ENCODE measurements at regions not wholly inside any gene's neighbourhood (a gene's known extent, or its start where the extent isn't known, plus 50 kb on each side); places are given as distances from the start of the nearest gene placed in this dataset.

GRCh38 chr11:10380921-10381320 is 74.1 kb upstream of the AMPD3 start:
- Histone ChIP-seq H3K79me2 (ENCODE audit: low read length) (no peaks in the 10 kb centered on the region), H3K9ac (ENCODE audit: low read length) (no peak overlapping the region), H3K27ac (ENCODE audit: low read length) (no peak overlapping the region), H3K4me2 (ENCODE audit: low read length) (no peak overlapping the region), H3K9me3 (ENCODE audit: insufficient read depth, low read length) (no peaks in the 10 kb centered on the region), H4K20me1 (ENCODE audit: insufficient read depth, low read length) (peaks cover 3% of the 10 kb centered on the region; the same call in 1 of the 2 replicates), H2AFZ (ENCODE audit: low read depth, low read length) (no peak overlapping the region), H3K27me3 (ENCODE audit: low read depth, low read length) (peaks cover 20% of the 10 kb centered on the region), H3K4me3 (ENCODE audit: low read length) (no peak overlapping the region), H3K4me1 (ENCODE audit: low read length) (peaks cover 12% of the 10 kb centered on the region), H3K36me3 (replicated peaks; ENCODE audit: low read depth, low read length) (no peaks in the 10 kb centered on the region)
- TF ChIP-seq CTCF (IDR thresholded peaks at IDR 0.05; ENCODE audit: low read depth, low read length) = no peak
- no peak for TF ChIP-seq EZH2phosphoT487 (IDR thresholded peaks at IDR 0.05; ENCODE audit: low read depth)

GRCh38 chr11:10381736-10382135 is 73.3 kb upstream of the AMPD3 start:
- Histone ChIP-seq H2AFZ (ENCODE audit: low read depth, low read length) (no peak overlapping the region), H3K9ac (ENCODE audit: low read length) (no peak overlapping the region), H3K36me3 (replicated peaks; ENCODE audit: low read depth, low read length) (no peaks in the 10 kb centered on the region), H3K79me2 (ENCODE audit: low read length) (no peaks in the 10 kb centered on the region), H4K20me1 (ENCODE audit: insufficient read depth, low read length) (peaks cover 3% of the 10 kb centered on the region; the same call in 1 of the 2 replicates), H3K4me3 (ENCODE audit: low read length) (no peak overlapping the region), H3K27ac (ENCODE audit: low read length) (no peak overlapping the region), H3K4me2 (ENCODE audit: low read length) (no peak overlapping the region), H3K9me3 (ENCODE audit: insufficient read depth, low read length) (no peaks in the 10 kb centered on the region), H3K27me3 (ENCODE audit: low read depth, low read length) (peaks cover 24% of the 10 kb centered on the region), H3K4me1 (ENCODE audit: low read length) (peaks cover 9% of the 10 kb centered on the region)
- no peak for TF ChIP-seq CTCF (IDR thresholded peaks at IDR 0.05; ENCODE audit: low read depth, low read length)
- TF ChIP-seq EZH2phosphoT487 (IDR thresholded peaks at IDR 0.05; ENCODE audit: low read depth) = no peak

GRCh38 chr11:10382518-10382917 is 72.5 kb upstream of the AMPD3 start:
- H3K9ac ChIP-seq (ENCODE audit: low read length) = no peak overlapping the region
- no peak for TF ChIP-seq CTCF (IDR thresholded peaks at IDR 0.05; ENCODE audit: low read depth, low read length)
- TF ChIP-seq EZH2phosphoT487 (IDR thresholded peaks at IDR 0.05; ENCODE audit: low read depth) = no peak
- H3K79me2 ChIP-seq (ENCODE audit: low read length) = no peaks in the 10 kb centered on the region
- H3K4me1 ChIP-seq (ENCODE audit: low read length) = peaks cover 1% of the 10 kb centered on the region; the same call in 1 of the 2 replicates
- H3K36me3 ChIP-seq (replicated peaks; ENCODE audit: low read depth, low read length) = no peaks in the 10 kb centered on the region
- H2AFZ ChIP-seq (ENCODE audit: low read depth, low read length) = no peak overlapping the region
- H3K4me2 ChIP-seq (ENCODE audit: low read length) = no peak overlapping the region
- peaks cover 29% of the 10 kb centered on the region for H3K27me3 ChIP-seq (ENCODE audit: low read depth, low read length)
- no peak overlapping the region for H3K4me3 ChIP-seq (ENCODE audit: low read length)
- no peaks in the 10 kb centered on the region for H3K9me3 ChIP-seq (ENCODE audit: insufficient read depth, low read length)
- no peak overlapping the region for H3K27ac ChIP-seq (ENCODE audit: low read length)
- H4K20me1 ChIP-seq (ENCODE audit: insufficient read depth, low read length) = peaks cover 3% of the 10 kb centered on the region; the same call in 1 of the 2 replicates

GRCh38 chr11:10385696-10386095 is 69.4 kb upstream of the AMPD3 start:
- no peaks in the 10 kb centered on the region for H3K79me2 ChIP-seq (ENCODE audit: low read length)
- H3K9ac ChIP-seq (ENCODE audit: low read length) = no peak overlapping the region
- H3K36me3 ChIP-seq (replicated peaks; ENCODE audit: low read depth, low read length) = no peaks in the 10 kb centered on the region
- H3K9me3 ChIP-seq (ENCODE audit: insufficient read depth, low read length) = no peaks in the 10 kb centered on the region
- H4K20me1 ChIP-seq (ENCODE audit: insufficient read depth, low read length) = no peaks in the 10 kb centered on the region
- no peak overlapping the region for H3K27ac ChIP-seq (ENCODE audit: low read length)
- no peak overlapping the region for H2AFZ ChIP-seq (ENCODE audit: low read depth, low read length)
- H3K4me1 ChIP-seq (ENCODE audit: low read length) = no peaks in the 10 kb centered on the region
- TF ChIP-seq EZH2phosphoT487 (IDR thresholded peaks at IDR 0.05; ENCODE audit: low read depth) (no peak), CTCF (IDR thresholded peaks at IDR 0.05; ENCODE audit: low read depth, low read length) (no peak)
- H3K4me2 ChIP-seq (ENCODE audit: low read length) = no peak overlapping the region
- peaks cover 39% of the 10 kb centered on the region for H3K27me3 ChIP-seq (ENCODE audit: low read depth, low read length)
- H3K4me3 ChIP-seq (ENCODE audit: low read length) = no peak overlapping the region

All from OCI-LY3 (cell line).